GM21737 (cell line): ENCODE measurements at regions not wholly inside any gene's neighbourhood (a gene's known extent, or its start where the extent isn't known, plus 50 kb on each side); places are given as distances from the start of the nearest gene placed in this dataset.
"Not testable (repeated sequence)": the region's sequence is repeated elsewhere in the genome, so short reads cannot be mapped to it uniquely, and the experiment has no call there.

Experiments
- ATAC-seq: cut with Tn5 transposase; IDR thresholded peaks from one replicate; pipeline ENCODE4 v1.9.1; 2021; ENCODE audit warnings: mild to moderate bottlenecking, moderate library complexity; ENCODE audit not compliant: unreplicated experiment

DNA sequence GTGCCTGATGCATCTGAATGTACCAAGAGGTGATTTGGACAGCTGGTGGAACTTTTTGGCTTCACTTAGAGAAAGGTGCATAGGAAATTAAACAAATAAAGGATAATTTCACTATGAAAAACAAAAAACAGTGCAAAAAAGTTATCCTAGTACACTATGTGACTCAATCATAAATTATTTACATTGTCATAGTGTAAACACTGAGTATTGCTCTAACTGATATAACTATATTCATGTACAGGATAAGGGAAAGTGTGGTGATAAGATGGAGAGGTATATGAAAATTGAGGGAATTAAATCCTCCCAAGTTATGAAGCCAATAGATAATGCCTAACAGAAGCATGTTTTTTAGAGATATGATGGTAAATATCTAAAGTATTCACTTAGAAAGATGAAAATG, 50.2 kb upstream of the CPNE4 start:
- ATAC-seq: no peak

- ATAC-seq: no peak
These were observed 52.5 kb upstream of the CPNE4 start for GRCh38 chr3:132087356-132087755.

- no peak for ATAC-seq
These were observed 53.5 kb upstream of the CPNE4 start for GRCh38 chr3:132088291-132088690.

DNA sequence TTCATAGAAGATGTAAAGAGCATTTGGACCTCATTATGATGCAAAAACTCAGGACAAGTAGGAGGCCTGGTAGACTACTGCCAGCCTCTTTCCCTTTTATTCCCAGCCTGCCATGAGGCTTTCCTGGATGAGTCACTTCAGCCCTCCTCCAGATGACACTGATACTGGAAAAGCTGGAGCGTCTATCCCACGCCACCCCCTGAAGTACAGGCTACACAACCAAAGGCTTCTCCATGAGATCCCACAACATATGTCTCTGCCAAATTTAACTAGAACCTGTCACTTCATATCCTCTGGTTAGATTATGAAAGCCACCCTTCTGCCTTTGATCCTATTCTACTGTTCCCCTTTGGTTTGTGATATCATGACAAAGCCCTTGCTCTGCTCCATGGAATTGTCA, 56.1 kb upstream of the CPNE4 start:
- no peak for ATAC-seq

DNA sequence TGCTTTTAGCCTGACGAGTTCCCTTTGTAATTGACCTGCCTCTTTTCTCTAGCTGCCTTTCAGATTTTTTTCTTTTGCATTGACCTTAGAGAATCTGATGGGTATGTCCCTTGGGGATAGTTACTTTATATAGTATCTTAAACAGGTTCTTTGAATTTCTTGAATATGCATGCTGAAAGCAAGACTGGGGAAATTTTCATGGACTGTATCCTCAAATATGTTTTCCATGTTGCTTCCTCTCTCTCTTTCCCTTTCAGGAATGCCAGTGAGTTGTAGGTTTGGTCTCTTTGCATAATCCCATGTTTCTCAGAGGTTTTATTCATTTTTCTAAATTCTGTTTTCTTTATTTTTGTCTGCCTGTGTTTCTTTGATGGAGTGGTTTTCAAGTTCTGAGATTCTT, 81.8 kb upstream of the CPNE4 start:
- no peak for ATAC-seq

DNA sequence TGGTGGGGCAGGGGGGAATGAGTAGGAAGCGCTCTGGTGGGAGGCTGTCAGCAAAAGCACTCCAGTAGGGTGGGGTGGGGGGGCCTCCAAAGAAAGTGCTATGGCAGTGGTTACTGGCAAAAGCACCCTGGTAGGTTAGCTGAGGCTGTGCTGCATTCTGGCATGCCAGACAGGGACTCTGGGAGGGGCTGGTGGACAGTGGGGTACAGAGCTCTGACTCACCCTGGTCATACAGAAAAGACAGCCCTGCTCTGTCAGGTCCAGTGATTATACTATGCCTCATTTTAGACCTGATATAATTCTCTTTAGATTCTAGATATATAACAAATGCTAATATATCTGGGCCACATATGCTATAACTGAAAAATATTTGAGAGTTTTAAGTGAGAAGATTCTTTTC, 82.8 kb upstream of the CPNE4 start:
- no peak for ATAC-seq

GRCh38 chr3:132119531-132119930, 84.7 kb upstream of the CPNE4 start:
- ATAC-seq: no peak

DNA sequence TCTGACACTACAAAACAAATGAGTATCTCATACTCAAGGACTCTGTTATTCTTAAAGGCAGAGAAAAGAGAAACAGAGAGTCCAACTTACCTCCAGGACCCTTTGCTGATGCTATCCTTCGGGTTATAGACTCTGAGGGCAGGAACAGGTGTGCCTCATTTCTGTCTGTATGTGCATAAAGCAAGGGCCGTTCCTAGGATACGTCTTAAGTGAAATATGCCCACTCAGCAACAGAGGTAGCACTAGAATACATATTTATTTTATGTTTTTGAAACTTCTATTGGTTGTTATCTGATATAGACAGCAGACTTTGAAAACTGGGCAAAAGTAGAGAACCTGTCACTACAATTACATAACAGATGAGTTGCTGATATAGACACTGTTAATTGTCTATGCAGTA, 89.3 kb upstream of the CPNE4 start:
- no peak for ATAC-seq

DNA sequence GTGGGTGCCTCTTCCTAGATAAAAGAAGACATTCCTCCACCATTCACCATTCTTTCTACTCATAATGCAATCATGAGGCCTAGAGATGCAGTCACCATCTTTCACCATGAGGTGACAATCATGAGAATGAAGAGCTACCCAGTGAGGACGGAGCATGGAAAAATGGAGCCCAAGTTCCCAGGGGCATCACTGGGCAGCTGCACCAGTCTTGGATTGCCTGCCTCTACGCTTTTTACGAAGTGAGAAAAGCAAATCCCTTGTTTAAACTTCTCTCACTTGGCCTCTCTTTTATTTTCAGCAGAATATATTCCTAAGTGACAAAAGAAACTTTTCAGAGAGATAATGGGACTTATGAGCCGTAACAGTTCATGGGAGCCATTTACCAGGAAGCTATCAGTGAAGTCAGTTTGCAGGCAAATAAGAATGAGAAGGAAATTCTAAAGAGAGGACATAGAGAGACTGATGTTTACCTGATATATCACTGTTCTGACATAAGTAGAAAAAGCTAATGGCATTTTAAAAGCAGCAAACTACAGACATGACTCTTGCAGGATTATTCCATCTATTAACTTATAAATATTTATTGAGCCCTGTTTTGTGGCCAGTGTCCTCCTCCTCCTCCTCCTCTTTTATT, 90.0 kb upstream of the CPNE4 start:
- ATAC-seq: no peak

- ATAC-seq: no peak
These were observed 99.8 kb upstream of the CPNE4 start for GRCh38 chr3:132134611-132135010.

GRCh38 chr3:132135628-132136333, 101.0 kb upstream of the CPNE4 start:
- no peak for ATAC-seq

DNA sequence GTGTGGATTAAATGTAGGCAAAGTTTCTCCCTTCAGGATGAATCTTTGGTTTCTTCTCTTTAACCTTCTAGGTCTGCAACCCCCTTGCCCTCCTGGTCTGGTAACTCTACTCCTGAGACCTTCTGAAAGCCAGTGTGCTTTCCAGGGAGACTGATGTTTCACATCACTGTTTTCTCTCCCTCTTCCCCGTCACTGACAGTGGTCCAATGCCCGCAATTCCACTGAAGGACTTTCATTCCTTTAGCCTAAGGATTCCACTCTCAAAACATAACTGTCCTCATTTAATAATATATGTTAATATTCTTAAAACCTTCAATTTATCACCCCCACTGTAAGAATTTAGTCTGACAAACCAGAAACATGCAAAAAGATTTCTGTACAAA, 101.5 kb upstream of the CPNE4 start:
- no peak for ATAC-seq

DNA sequence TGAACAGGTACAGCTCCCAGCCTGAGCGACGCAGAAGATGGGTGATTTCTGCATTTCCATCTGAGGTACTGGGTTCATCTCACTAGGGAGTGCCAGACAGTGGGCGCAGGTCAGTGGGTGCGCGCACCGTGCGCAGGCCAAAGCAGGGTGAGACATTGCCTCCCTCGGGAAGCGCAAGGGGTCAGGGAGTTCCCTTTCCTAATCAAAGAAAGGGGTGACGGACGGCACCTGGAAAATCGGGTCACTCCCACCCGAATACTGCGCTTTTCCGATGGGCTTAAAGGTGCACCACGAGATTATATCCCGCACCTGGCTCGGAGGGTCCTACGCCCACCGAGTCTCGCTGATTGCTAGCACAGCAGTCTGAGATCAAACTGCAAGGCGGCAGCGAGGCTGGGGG, 102.1 kb upstream of the CPNE4 start:
- not testable (repeated sequence) for ATAC-seq

DNA sequence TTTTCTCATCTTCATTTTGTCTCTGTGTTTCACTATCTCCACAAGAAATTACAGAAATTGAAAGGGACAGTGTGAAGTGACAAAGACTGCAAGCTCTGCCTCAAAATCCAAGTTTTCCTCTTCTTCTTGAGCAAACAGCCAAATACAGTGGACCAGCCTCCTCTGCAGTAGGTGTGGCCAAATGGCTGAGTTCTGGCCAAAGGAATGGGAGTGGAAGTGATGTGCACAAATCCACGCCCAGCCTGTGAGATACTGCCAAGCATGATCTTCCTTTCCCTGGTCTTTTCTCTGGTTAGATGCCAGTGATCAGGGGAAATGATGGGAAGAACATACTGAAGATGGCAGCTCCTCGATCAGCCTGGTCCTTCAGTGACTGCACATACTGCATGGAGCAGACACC, 111.0 kb upstream of the CPNE4 start:
- ATAC-seq: no peak

DNA sequence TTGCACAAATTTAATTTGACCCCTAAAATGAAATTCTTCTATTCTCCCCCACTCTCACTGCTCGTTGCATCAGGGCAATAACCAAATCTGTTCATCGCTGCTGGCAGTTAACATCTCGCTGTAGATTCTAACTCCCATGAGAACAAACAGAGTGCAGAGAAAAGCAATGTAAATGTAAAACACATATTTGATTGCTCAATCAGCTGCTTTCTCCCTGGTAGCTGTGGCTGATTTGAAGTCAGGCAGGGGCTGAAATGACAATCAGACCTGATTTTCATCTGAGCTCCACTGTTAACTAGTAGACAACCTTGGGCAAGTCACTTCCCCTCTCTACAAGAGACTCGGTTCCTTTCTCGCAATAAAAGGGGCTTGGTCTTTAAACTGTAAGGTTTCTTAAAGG, 119.8 kb upstream of the CPNE4 start:
- no peak for ATAC-seq

- no peak for ATAC-seq
These were observed 124.3 kb upstream of the CPNE4 start for GRCh38 chr3:132159145-132159544.

DNA sequence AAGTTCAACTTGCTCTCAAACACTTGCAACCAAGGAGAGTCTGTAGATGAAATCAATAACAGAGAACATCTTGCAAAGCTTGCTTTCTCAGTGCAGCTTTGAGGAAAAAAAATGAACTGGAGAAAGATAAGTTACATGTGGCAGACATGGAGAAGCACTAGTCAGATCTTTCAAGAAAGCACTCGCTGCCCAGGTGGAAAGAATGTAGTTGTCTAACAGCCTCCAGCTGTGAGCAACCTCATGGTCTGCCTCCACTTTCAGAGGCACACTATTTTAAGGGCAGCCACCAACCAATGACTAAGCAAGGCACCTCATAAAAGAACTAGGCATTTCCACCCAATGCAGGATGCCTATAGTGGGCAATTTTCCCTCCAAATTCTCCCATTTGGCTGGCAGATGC, 125.4 kb upstream of the CPNE4 start:
- ATAC-seq: no peak

- no peak for ATAC-seq
These were observed 126.8 kb upstream of the CPNE4 start for GRCh38 chr3:132161608-132162007.

- ATAC-seq: no peak
These were observed 129.8 kb upstream of the CPNE4 start for GRCh38 chr3:132164469-132165092.

GRCh38 chr3:132167870-132168269, 133.1 kb upstream of the CPNE4 start:
- ATAC-seq: no peak

DNA sequence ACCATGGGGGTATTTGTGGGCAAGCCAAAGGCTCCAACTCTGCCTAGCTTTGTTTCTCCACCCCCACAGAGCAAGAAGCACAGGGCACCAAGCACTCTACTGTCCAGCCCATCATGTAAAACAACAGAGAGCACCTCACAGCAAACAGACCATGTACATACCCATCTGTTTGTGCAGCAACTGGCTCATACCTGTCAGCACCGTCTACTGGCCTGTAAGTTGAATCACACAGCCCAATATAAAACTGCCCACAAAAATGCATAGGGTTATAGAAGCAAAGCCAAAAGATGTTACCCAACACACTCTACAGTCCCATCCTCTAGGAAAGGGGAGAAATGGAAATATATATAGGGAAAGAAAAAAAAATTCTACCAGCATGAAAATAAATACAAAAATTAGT, 139.7 kb upstream of the CPNE4 start:
- ATAC-seq: no peak

GRCh38 chr3:132180337-132180791, 136.8 kb upstream of the ACP3 start:
- no peak for ATAC-seq
